Endothelial cell of umbilical vein (primary cell): ENCODE measurements at regions not wholly inside any gene's neighbourhood (a gene's known extent, or its start where the extent isn't known, plus 50 kb on each side); places are given as distances from the start of the nearest gene placed in this dataset.

Experiments used
- BruUV-seq: library from RNA; stranded (reverse); fragments of 400-500 nt; replicated peaks from 2 replicates; lab custom pipeline; 2021; lab: Mats Ljungman, UMichigan
- CTCF ChIA-PET: fragments of 300-600, 350-600 bp; sonication (Branson Sonifier 250); formaldehyde crosslinking; loops from one replicate; lab custom pipeline; 2021; ENCODE audit warnings: antibody characterized with exemption, inconsistent platforms; lab: Charles Lee
- POLR2A ChIA-PET: fragments of 300-600, 350-600 bp; sonication (Branson Sonifier 250); formaldehyde crosslinking; loops from one replicate; lab custom pipeline; 2021; ENCODE audit warnings: antibody characterized with exemption, inconsistent platforms; lab: Charles Lee
- DNase-seq: peaks from one replicate; pipeline ENCODE4 v3.0.0-alpha.2; 2011; ENCODE audit warnings: low read depth, low spot score
- FAIRE-seq: peaks from 2 replicates; lab custom pipeline; 2011; peaks lifted over from hg19 to GRCh38; lab: Jason Lieb, UNC
- H2AFZ ChIP-seq: 2 replicates; pipeline ENCODE4 v1.6.0; 2012; ENCODE audit warnings: low read depth, low read length, control low read depth, inconsistent platforms
- H3K27ac ChIP-seq: 2 replicates; pipeline ENCODE4 v1.5.1; 2011; ENCODE audit warnings: low read depth, mild to moderate bottlenecking, control low read depth, low read length, moderate library complexity; ENCODE audit not compliant: insufficient read depth
- H3K27me3 ChIP-seq, 2 experiments: 2 replicates each; pipeline versions ENCODE4 v1.6.0 to v1.6.1; 2011; ENCODE audit warnings: low read length in 2 of 2, mixed read lengths in 1 of 2; ENCODE audit not compliant: control insufficient read depth in 2 of 2, insufficient read depth in 2 of 2
- H3K36me3 ChIP-seq, 2 experiments: 2 replicates in 1 of 2; 3 replicates in 1 of 2; pipeline ENCODE4 v1.5.1; 2011; ENCODE audit warnings: low read length in 2 of 2, mild to moderate bottlenecking in 1 of 2, moderate library complexity in 1 of 2; ENCODE audit not compliant: control insufficient read depth in 2 of 2, insufficient read depth in 2 of 2; ENCODE audit errors: extremely low read depth in 1 of 2
- H3K4me1 ChIP-seq: 3 replicates; pipeline ENCODE4 v1.5.1; 2011; ENCODE audit warnings: mild to moderate bottlenecking, low read length; ENCODE audit not compliant: control insufficient read depth, insufficient read depth; ENCODE audit errors: extremely low read depth
- H3K4me2 ChIP-seq: 2 replicates; pipeline ENCODE4 v1.6.1; 2011; ENCODE audit warnings: low read length, control low read depth, mixed read lengths; ENCODE audit not compliant: insufficient read depth
- H3K4me3 ChIP-seq, 3 experiments: fragments of 200-600 bp in 1 of 3; sonication (generic), shearing (Covaris generic) in 1 of 3; replicated peaks in 1 of 3; 2 replicates each; pipeline ENCODE4 v1.5.1; 2011 to 2016; ENCODE audit warnings: control low read depth in 3 of 3, low read length in 3 of 3, mild to moderate bottlenecking in 2 of 3, inconsistent platforms in 1 of 3, low read depth in 1 of 3, moderate library complexity in 1 of 3; ENCODE audit not compliant: insufficient read depth in 1 of 3
- H3K79me2 ChIP-seq: 2 replicates; pipeline ENCODE4 v1.6.0; 2012; ENCODE audit warnings: low read length, inconsistent platforms; ENCODE audit not compliant: control insufficient read depth, insufficient read depth
- H3K9ac ChIP-seq: replicated peaks from 2 replicates; pipeline ENCODE3; 2011; ENCODE audit warnings: low read length, control low read depth; ENCODE audit not compliant: insufficient read depth; ENCODE audit errors: extremely low read depth
- H3K9me1 ChIP-seq: replicated peaks from 3 replicates; pipeline ENCODE4 v1.6.0; 2011; ENCODE audit warnings: mild to moderate bottlenecking, low read length; ENCODE audit not compliant: control insufficient read depth, insufficient read depth; ENCODE audit errors: extremely low read depth
- H3K9me3 ChIP-seq: replicated peaks from 2 replicates; pipeline ENCODE4 v1.5.1; 2012; ENCODE audit warnings: low read length, inconsistent platforms; ENCODE audit not compliant: control insufficient read depth, insufficient read depth
- H4K20me1 ChIP-seq: replicated peaks from 2 replicates; pipeline ENCODE3; 2011; ENCODE audit warnings: mild to moderate bottlenecking, low read length; ENCODE audit not compliant: control insufficient read depth, insufficient read depth; ENCODE audit errors: extremely low read depth
- EZH2 ChIP-seq: IDR thresholded peaks from 2 replicates; pipeline ENCODE4 v1.6.1; 2012; ENCODE audit warnings: borderline replicate concordance, low read depth, mild to moderate bottlenecking, moderate library complexity, low read length, inconsistent platforms; ENCODE audit not compliant: severe bottlenecking
- FOS ChIP-seq: IDR thresholded peaks from 2 replicates; pipeline ENCODE4 v1.6.1; 2011; ENCODE audit warnings: mild to moderate bottlenecking, low read length, moderate library complexity, borderline replicate concordance; ENCODE audit not compliant: insufficient read depth
- GATA2 ChIP-seq: IDR thresholded peaks from 2 replicates; pipeline ENCODE4 v1.7.0; 2011; ENCODE audit warnings: low read depth, mild to moderate bottlenecking, moderate library complexity, mixed read lengths, low read length; ENCODE audit not compliant: insufficient read length, insufficient read depth
- JUN ChIP-seq: IDR thresholded peaks from 2 replicates; pipeline ENCODE4 v1.6.1; 2011; ENCODE audit warnings: borderline replicate concordance, low read depth; ENCODE audit not compliant: insufficient read length, insufficient read depth
- MAX ChIP-seq: IDR thresholded peaks from 2 replicates; pipeline ENCODE4 v1.6.1; 2011; ENCODE audit not compliant: insufficient read depth, insufficient read length
- MYC ChIP-seq: IDR thresholded peaks from one replicate; pipeline ENCODE4 v1.6.1; 2011; ENCODE audit warnings: mild to moderate bottlenecking, low read depth, low read length
- POLR2A ChIP-seq: IDR thresholded peaks from 2 replicates; pipeline ENCODE4 v1.6.1; 2012; ENCODE audit warnings: low read depth, mild to moderate bottlenecking, control low read depth, low read length
- POLR2AphosphoS5 ChIP-seq: IDR thresholded peaks from 2 replicates; pipeline ENCODE4 v1.6.1; 2012; ENCODE audit warnings: low read depth, mild to moderate bottlenecking, control low read depth, low read length, moderate library complexity; ENCODE audit not compliant: insufficient read depth
- dilution Hi-C: fragments of 300-500 bp; cut with MboI; formaldehyde crosslinking; loops from one replicate; pipeline ENCODE4 v1.15.0; 2019; ENCODE audit warnings: low sequenced_read_pairs; ENCODE audit not compliant: extremely low pct_ligation_motif_present
- intact Hi-C: fragments of 100-400 bp; cut with micrococcal nuclease; formaldehyde crosslinking; loops from one replicate; pipeline ENCODE4 v1.10.0; 2022
- TF ChIP-seq, protein P1 (sequence below), 2 donors: IDR thresholded peaks; 1 replicate in 1 of 2; 2 replicates in 1 of 2; pipeline ENCODE4 v1.5.1; 2011; ENCODE audit warnings: low read length in 2 of 2, mild to moderate bottlenecking in 2 of 2, moderate library complexity in 2 of 2, control low read depth in 1 of 2, inconsistent platforms in 1 of 2, low read depth in 1 of 2; ENCODE audit not compliant: insufficient read depth in 1 of 2; ENCODE audit errors: extremely low read depth in 1 of 2

- H3K27me3 ChIP-seq, result no peaks in the 10 kb centered on the region
- H3K79me2 ChIP-seq, result no peaks in the 10 kb centered on the region
- FAIRE-seq (no peak), DNase-seq (no peak)
- no peak overlapping the region for H3K4me2 ChIP-seq
- dilution Hi-C loops (no loop called here), intact Hi-C loops (no loop called here)
- TF ChIP-seq FOS, result no peak
- TF ChIP-seq MAX, result no peak
- TF ChIP-seq, protein P1, sequence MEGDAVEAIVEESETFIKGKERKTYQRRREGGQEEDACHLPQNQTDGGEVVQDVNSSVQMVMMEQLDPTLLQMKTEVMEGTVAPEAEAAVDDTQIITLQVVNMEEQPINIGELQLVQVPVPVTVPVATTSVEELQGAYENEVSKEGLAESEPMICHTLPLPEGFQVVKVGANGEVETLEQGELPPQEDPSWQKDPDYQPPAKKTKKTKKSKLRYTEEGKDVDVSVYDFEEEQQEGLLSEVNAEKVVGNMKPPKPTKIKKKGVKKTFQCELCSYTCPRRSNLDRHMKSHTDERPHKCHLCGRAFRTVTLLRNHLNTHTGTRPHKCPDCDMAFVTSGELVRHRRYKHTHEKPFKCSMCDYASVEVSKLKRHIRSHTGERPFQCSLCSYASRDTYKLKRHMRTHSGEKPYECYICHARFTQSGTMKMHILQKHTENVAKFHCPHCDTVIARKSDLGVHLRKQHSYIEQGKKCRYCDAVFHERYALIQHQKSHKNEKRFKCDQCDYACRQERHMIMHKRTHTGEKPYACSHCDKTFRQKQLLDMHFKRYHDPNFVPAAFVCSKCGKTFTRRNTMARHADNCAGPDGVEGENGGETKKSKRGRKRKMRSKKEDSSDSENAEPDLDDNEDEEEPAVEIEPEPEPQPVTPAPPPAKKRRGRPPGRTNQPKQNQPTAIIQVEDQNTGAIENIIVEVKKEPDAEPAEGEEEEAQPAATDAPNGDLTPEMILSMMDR (IDR thresholded peaks at IDR 0.05; ENCODE audit: extremely low read depth in 1 of 2, insufficient read depth in 1 of 2, low read depth in 1 of 2, low read length in 2 of 2), result no peak
- TF ChIP-seq GATA2, result no peak
- TF ChIP-seq POLR2A, result no peak
- TF ChIP-seq JUN, result no peak
- TF ChIP-seq MYC, result no peak
- no peak for TF ChIP-seq EZH2
- no peak for TF ChIP-seq POLR2AphosphoS5
- no peak overlapping the region for H3K4me3 ChIP-seq
- CTCF ChIA-PET, result no interaction called here
- no peaks in the 10 kb centered on the region for H3K36me3 ChIP-seq
- H3K27ac ChIP-seq, result no peak overlapping the region
- H3K9me1 ChIP-seq, result no peaks in the 10 kb centered on the region
- no peaks in the 10 kb centered on the region for H3K4me1 ChIP-seq
- no TSS peak for BruUV-seq
- H2AFZ ChIP-seq, result no peak overlapping the region
- no peaks in the 10 kb centered on the region for H4K20me1 ChIP-seq
- no peaks in the 10 kb centered on the region for H3K9me3 ChIP-seq
- POLR2A ChIA-PET, result no interaction called here
- no peak overlapping the region for H3K9ac ChIP-seq
Observed at GRCh38 chr13:100818711-100819110, 144.1 kb upstream of the TMTC4 start.
